Astrocyte (in vitro differentiated cells and primary cell): ENCODE measurements at regions not wholly inside any gene's neighbourhood (a gene's known extent, or its start where the extent isn't known, plus 50 kb on each side); places are given as distances from the start of the nearest gene placed in this dataset.

ENCODE experiments used
- EZH2 ChIP-seq: IDR thresholded peaks from 2 replicates; pipeline ENCODE4 v1.6.1; 2012; ENCODE audit warnings: mild to moderate bottlenecking, low read length, inconsistent platforms; ENCODE audit not compliant: insufficient read depth
- TF ChIP-seq, protein P1 (sequence below): IDR thresholded peaks from 2 replicates; pipeline ENCODE4 v1.5.1; 2011; ENCODE audit warnings: low read depth, mild to moderate bottlenecking, inconsistent platforms, low read length, moderate library complexity; ENCODE audit not compliant: insufficient read depth

DNA sequence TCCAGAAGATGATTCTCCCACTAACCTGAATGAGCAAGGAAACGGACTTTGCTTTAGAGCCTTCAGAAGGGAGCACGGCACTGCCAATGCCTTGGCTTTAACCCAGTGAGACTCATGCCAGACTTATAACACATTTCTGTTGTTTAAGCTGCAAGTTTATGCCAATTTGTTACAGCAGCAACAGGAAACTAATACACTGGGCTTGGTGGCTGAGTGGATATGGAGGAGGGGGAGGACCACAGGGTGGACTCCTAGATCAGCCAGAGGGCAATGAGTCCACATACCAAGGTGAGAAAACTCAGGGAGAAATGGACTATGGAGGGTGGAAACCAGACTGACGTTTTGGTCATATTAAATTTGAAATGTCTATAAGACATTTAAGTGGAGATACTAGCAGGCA is 156.2 kb upstream of the KCNJ6 start:
- TF ChIP-seq, protein P1, sequence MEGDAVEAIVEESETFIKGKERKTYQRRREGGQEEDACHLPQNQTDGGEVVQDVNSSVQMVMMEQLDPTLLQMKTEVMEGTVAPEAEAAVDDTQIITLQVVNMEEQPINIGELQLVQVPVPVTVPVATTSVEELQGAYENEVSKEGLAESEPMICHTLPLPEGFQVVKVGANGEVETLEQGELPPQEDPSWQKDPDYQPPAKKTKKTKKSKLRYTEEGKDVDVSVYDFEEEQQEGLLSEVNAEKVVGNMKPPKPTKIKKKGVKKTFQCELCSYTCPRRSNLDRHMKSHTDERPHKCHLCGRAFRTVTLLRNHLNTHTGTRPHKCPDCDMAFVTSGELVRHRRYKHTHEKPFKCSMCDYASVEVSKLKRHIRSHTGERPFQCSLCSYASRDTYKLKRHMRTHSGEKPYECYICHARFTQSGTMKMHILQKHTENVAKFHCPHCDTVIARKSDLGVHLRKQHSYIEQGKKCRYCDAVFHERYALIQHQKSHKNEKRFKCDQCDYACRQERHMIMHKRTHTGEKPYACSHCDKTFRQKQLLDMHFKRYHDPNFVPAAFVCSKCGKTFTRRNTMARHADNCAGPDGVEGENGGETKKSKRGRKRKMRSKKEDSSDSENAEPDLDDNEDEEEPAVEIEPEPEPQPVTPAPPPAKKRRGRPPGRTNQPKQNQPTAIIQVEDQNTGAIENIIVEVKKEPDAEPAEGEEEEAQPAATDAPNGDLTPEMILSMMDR = no peak
- no peak for TF ChIP-seq EZH2
